Right ventricle myocardium inferior (tissue), 1 donor: ENCODE measurements at regions not wholly inside any gene's neighbourhood (a gene's known extent, or its start where the extent isn't known, plus 50 kb on each side); places are given as distances from the start of the nearest gene placed in this dataset.
"Not testable (repeated sequence)": the region's sequence is repeated elsewhere in the genome, so short reads cannot be mapped to it uniquely, and the experiment has no call there.

Experiments used
- ATAC-seq: fragments of 200-7000 bp; cut with Tn5 transposase; one replicate; pipeline ENCODE4 v1.9.1; 2020; ENCODE audit warnings: mild to moderate bottlenecking, moderate library complexity
- DNase-seq: peaks from one replicate; pipeline ENCODE4 v3.0.0; 2021; ENCODE audit errors: missing footprints
- intact Hi-C: fragments of 100-400 bp; cut with DNase I; formaldehyde crosslinking; loops from one replicate; pipeline ENCODE4 v1.11.0; 2022
- donor health status: DM: no; HTN: yes; CAD: no; lungs with severe emphysema.

- ATAC-seq, DNase-seq, intact Hi-C loops: not testable (repeated sequence)
Measured at GRCh38 chrX:36904561-36904960, 103.6 kb upstream of the FAM47C start.

- no peak for DNase-seq
- no peak for ATAC-seq
- intact Hi-C loops, result no loop called here
Measured at GRCh38 chrX:36908801-36909675, 99.1 kb upstream of the FAM47C start.

- no peak for ATAC-seq
- intact Hi-C loops, result no loop called here
- DNase-seq, result no peak
Measured at GRCh38 chrX:36909676-36910030, 98.5 kb upstream of the FAM47C start.

DNA sequence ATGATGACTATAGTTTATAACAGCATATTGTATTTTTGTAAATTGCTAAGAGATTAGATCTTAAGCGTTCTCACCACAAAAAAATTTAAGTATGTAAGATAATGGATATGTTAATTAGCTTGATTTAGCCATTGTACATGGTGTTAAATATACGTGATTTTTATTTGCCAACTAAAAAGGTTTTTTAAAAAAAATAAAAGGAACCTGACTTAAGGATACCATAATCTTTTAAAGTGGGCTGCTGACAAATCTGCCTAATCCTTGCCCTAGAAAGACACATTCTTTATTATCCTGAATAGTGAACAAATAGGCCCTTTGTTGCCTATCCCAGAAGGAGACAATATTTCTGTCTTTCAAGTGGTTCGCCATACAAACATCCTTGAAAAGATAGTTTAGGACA lies 94.6 kb upstream of the FAM47C start:
- ATAC-seq, result no peak
- intact Hi-C loops, result no loop called here
- DNase-seq, result no peak

DNA sequence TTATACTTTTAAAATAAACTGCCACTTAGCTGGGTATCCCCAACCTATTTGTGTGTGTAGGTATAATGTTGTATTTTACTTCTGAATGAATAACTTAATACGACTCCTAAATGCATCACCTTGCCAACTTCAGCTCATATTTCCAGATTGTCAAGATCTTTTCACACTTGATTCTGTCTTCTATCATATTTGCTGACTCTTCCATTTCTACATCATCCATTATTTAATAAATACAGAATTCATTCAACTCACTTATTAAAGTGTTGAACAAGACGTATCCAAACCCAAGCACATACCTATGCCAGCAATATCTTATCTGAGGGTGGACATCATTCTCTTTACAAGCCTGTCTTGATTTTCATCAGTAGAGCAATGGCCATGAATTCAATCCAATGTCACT lies 91.2 kb upstream of the FAM47C start:
- no peak for ATAC-seq
- intact Hi-C loops, result no loop called here
- no peak for DNase-seq

DNA sequence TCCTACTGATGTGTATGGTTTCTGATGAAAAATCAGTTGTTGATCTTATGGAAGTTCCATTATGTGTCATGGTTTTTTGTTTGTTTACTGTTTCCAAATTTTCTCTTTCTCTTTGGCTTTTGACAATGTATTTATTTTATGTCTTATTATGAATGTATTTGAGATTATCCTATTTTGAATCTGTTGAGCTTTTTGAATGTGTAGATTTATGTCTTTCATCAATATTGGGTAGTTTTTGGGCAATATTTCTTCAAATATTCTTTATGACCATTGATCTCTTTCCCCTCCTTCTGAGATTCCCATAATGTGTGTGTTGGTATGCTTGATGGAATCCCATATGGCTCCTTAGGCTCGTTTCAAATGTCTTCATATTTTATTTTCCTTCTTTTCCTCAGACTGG lies 80.5 kb upstream of the FAM47C start:
- ATAC-seq (no peak), DNase-seq (no peak)
- intact Hi-C loops, result no loop called here

DNA sequence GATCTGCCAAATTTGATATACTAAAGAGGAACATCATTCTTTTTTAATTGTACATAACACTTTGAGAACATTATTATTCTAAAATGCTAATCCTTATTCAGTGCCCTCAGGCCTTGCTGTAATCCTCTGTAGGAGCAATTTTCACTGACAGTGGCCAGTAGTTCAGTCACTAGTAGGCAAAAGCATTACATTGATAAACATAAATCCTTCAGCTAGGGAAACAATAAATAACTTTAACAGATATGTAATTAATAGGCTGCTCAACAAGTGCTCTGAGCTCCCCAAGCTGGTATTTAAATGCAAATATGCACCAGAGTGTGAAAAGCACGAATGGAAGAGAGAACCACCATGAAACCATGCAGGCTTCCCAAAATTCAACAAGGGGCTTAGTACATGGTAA lies 77.7 kb upstream of the FAM47C start:
- ATAC-seq (no peak), DNase-seq (no peak)
- intact Hi-C loops, result no loop called here

DNA sequence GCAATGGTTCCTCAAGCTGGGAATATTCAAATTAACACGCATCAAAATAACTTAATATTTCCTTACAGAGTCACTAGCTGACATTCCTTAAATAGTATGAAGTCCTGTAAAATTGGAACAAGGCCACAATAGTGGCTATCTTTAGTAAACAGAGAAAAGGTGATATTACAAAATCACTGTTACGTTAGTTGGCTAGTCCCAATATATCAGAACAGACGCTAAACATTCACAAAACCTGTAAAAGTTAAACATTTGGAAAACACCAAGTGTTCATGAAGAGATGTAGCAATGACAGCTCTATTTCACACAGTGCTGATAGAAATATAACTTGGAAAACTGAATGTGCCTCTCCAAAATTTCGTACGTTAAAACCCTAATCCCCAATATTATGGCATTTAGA lies 61.0 kb upstream of the FAM47C start:
- intact Hi-C loops, result no loop called here
- no peak for DNase-seq
- ATAC-seq, result no peak

DNA sequence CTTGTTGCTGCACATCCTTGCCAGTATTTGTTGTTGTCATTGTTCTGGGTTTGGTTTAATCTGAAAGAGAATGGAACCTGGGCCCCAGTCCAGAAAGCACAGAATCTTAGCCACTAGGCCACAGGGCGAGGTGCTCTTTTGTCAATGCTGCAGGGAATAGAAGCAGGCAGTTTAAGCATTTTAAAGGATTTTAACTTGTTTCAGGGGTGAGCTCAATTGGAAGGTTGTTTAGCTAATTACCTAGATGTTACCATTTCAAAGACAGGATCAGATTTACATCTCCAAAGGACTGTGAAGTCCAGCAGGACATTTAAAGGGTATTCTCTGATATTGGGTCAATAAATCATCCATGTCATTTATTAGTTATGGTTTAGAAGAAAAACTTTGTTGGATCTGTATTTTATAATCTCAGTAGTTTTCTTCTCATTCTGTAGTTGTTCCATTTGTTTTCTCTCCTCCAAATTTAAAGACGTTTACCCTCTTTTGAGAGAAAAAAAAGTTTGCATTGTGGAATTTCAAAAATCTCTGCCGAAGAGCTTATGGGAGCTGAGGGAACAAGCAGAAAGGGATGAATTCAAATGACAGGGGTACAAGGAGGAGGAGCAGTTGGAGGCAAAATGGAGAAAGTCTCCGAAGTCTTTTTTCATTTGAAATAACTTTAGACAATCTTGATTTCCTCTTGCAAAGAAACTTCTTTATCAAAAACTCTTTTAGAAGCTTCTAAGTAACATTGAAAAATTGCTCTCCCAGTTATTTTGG lies 57.5 kb upstream of the FAM47C start:
- ATAC-seq (no peak), DNase-seq (no peak)
- intact Hi-C loops, result no loop called here

DNA sequence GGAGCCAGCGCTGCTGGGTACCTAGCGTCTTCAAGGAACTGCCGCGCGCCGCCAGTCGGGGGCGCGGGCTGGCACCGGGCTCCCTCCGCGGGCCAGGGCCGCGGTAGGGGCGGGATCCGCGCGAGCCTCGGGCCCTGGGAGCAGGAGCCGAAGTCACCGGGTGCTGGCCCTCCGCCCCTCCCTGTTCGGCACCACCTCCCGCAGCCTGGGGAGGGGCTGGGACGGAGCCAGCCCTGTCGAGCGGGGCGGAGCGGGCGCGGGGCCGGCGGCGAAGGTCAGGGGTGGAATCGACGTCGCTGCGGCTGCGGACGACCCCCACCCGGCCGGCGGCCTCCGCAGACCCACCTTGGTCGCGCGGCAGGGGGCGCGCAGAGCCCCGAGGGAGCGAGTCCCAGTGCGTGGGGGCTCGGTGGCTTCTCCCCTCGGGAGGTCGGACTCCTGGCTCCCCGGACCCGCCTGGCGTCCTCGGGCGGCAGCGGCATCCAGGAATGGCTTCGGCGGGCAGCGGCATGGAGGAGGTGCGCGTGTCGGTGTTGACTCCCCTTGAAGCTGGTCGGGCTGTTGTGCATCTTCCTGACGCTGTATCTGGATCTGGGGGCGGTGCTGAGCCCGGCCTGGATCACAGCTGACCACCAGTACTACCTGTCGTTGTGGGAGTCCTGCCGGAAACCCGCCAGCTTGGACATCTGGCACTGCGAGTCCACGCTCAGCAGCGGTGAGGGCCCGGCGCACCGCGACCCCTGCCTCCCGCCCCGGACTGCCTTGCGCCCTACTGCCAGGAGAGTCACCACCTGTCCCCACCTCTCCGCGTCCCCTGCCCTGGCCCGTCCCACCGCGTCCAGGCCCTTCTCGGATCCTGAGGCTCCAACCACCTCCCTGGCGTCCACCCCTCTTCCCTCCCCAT lies 50.5 kb upstream of the FAM47C start:
- intact Hi-C loops, result no loop called here
- DNase-seq, result no peak
- no peak for ATAC-seq
